NAMALWA (cell line): ENCODE measurements at regions not wholly inside any gene's neighbourhood (a gene's known extent, or its start where the extent isn't known, plus 50 kb on each side); places are given as distances from the start of the nearest gene placed in this dataset.
"Not testable (repeated sequence)": the region's sequence is repeated elsewhere in the genome, so short reads cannot be mapped to it uniquely, and the experiment has no call there.

ENCODE experiments used
- DNase-seq: peaks from one replicate; pipeline ENCODE4 v3.0.0-alpha.2; 2015; ENCODE audit warnings: low spot score

DNA sequence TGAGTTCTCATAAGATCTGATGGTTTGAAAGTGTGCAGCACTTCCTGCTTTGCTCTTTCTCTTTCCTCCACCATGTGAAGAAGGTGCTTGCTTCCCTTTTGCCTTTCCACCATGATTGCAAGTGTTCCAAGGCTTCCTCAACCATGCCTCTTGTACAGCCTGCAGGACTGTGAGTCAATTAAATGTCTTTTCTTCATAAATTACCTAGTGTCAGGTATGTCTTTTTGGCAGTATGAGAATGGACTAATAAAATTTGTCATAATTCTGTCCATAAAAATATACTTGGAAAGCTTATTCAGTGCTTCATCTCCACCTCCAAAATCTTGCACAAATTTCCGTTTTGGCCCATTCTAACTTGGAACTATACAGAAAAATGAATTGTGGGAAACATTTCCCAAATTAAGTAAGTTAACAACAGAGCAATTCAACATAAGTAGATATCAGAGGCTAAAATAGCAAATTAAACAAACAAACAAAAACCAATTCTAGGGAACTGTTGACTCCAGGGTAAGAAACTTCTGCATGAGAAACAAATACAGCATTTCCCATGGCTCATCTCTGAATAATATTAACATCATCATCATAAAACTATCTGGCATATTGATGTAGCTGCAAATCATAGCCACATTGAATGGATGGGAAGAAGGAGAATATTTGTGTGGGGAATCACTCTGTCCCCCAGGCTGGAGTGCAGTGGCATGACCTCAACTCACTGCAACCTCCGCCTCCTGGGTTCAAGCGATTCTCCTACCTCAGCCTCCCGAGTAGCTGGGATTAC is 459.5 kb upstream of the FAR2 start:
- no peak for DNase-seq

DNA sequence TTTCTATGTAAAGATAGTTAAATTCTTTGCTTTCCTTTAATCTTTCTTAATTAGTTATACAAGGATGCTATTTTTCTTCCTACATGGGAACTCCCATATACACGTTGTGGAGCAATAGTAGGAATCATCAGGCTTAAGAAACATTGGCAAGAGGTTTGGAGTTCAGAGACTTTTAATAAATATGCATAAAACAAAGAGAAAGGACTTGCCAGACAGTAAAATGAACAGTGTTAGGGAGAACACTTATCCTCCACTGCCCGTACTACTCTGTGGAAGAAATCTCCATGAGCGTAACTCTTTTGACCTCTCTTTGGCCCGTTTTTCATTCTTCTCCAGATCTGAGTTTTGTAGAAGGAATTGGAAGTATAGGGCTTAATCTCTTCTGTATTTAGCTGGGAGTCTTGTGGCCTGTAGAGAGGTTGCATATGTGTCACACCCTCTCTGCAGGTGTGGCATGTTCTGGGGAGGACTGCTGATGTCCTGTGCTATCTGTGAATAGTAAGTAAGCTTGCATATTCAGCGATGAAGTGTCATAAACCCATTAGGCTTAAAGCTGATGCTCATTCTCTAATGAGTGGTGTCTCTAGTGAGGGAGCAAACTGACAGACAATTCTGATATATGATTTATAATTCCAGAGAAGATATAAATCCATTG is 455.4 kb upstream of the FAR2 start:
- DNase-seq: no peak

DNA sequence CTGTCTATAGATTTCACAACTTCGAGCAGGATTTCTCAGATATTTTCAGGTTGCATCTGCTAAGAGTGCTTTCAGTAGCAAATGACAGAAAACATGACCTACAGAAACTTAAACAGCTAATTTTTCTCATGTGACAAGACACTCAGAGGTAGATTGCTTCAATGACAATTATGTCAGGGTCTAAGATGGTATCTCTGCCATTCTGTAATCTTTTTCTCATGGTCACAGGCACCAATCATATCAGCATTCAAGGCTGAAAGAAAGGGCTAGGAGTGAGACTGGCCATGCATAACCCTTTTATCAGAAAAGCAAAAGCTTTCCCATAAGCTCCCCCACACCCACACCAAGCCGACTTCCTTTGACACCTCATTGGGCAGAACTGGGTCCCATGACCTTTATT is 450.5 kb upstream of the FAR2 start:
- DNase-seq: no peak

DNA sequence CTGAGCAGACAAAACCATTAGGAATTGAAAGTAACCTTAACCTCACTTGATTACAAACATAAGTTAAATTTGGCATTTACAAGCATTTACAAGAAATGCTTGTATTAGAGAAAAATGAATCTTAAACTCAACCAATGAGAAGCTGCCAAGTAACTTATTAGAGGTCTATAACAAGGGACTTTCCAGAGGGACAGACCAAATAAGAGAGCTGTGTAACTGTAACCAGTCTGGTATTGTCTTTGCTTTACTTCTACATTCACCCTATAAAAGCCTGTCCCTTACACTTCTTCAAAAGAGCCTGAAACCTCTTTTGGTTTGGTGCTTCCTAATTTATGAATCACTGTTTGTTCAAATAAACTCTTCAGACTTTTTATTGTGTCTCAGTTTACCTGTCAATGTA is 450.0 kb upstream of the FAR2 start:
- no peak for DNase-seq

DNA sequence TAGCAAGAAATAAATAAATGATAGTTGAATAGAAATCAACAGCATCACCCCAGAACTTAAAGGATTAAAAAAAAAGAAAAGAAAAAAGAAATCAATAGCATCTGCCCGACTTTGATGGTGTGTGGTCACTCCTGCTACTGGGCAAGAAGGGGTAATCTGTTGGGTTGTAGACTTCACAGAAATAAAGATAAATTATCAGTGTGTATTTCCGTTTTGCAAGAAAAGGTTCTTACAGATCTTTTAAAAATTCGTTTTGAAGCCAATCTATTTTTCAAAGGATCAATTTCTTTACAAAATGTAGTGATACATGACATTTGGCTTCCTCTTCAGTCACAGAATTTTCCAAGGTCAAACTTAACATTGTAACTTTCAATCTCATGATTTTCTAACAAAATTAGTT is 448.9 kb upstream of the FAR2 start:
- DNase-seq: no peak

- no peak for DNase-seq
These were observed 444.5 kb upstream of the FAR2 start for GRCh38 chr12:28704477-28705169.

DNA sequence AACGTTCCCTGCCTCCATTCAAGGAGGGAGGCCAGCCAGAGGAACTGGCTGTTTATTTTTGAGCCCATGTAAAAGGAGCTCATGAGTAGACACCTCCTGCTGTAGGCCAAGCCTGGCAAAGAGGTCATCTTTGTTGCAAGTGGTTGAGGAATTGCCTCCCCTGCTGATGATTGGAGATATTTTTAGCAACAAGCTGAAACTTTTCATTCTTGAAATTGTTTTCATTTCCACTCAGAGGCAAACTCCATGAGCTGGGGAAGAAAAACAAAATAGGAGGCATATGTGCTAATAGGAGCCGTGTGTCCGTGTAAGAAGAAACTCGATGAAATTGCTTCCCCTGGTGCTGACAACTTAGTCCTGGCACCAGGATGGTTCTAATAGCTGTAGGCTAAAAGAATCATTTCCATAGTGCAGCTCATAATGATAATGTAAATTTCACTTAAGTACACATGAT is 440.1 kb upstream of the FAR2 start:
- no peak for DNase-seq

- no peak for DNase-seq
These were observed 438.9 kb upstream of the FAR2 start for GRCh38 chr12:28709986-28710685.

GRCh38 chr12:28710882-28711281 is 438.2 kb upstream of the FAR2 start:
- no peak for DNase-seq

- no peak for DNase-seq
These were observed 437.7 kb upstream of the FAR2 start for GRCh38 chr12:28711421-28711820.

DNA sequence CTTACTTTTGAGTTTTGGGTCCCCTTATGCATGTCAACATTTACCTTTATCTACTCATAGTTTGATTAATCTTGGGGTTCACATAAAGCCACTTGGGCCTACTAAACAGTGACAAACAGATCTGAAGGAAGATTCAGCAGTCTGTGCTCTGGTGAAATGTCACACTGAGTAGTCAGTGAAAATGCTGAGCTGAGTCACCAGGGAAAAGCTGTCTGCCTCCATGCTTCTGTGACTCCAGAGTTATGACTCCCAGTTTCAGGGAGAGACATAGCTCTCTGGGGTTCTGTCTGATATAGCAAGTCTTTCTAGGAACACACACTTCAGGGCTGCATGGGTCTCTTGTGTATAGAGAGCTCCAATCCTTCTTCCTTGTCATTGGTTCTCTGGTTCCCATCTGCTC is 406.3 kb upstream of the FAR2 start:
- DNase-seq: no peak

- no peak for DNase-seq
These were observed 402.2 kb upstream of the FAR2 start for GRCh38 chr12:28746734-28747325.

GRCh38 chr12:28750946-28751685 is 398.0 kb upstream of the FAR2 start:
- DNase-seq: no peak

DNA sequence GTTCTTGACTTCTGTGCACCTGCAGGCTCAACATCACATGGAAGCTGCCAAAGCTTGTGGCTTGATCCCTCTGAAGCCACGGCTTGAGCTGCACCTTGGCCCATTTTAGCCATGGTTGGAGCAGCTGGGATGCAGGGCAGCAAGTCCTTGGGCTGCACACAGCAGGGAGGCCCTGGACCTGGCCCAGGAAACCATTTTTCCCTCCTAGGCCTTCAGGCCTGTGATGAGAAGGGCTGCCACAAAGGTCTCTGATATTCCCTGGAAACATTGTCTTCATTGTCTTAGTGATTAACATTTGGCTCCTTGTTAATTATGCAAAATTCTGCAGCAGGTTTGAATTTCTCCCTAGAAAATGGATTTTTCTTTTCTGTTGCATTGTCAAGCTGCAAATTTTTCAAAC is 394.1 kb upstream of the FAR2 start:
- DNase-seq: no peak

- no peak for DNase-seq
These were observed 389.7 kb upstream of the FAR2 start for GRCh38 chr12:28759333-28759732.

GRCh38 chr12:28760040-28760903 is 388.8 kb upstream of the FAR2 start:
- DNase-seq: not testable (repeated sequence)

DNA sequence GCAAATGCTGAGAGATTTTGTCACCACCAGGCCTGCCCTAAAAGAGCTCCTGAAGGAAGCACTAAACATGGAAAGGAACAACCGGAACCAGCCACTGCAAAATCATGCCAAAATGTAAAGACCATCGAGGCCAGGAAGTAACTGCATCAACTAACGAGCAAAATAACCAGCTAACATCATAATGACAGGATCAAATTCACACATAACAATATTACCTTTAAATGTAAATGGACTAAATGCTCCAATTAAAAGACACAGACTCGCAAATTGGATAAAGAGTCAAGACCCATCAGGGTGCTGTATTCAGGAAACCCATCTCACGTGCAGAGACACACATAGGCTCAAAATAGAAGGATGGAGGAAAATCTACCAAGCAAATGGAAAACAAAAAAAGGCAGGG is 387.2 kb upstream of the FAR2 start:
- DNase-seq: not testable (repeated sequence)

DNA sequence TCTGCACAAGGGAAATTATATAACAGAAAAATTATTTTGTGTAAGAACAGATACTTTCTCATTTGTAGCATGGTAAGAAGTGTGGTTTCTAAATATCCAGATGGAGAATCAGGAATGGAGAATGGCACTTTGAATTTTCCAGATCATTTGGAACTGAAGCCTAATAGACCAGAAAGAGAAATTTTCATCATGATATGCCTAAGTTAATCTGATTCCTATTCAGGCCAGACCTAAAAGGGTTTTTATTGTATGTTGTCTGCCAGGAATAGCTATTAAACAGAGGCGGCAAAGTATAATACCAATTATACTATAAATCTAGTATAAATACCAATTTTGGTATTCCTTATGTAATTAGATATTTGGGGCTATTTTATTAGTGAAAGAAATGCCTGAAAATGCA is 382.7 kb upstream of the FAR2 start:
- no peak for DNase-seq

- DNase-seq: no peak
These were observed 381.2 kb upstream of the FAR2 start for GRCh38 chr12:28767836-28768348.

DNA sequence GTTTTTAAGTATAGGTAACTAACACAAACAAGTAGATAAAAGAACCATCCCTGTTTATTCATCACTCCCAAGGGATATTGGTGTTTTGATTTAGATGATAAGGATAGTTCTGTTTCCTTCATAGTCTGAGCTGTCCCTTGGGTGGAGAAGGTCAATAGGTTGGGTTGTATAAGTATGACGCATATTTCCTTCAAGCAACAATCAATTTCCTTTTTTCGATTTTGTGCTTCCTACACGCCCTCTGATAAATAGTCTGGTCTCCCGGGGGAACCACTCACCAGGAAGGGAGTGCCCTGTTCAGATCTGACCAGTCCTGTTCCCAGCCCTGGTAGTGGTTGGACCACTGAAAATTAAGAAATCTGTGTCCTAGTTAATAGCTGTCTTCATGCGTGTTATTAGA is 378.8 kb upstream of the FAR2 start:
- DNase-seq: no peak
